ENCODE measurements at regions not wholly inside any gene's neighbourhood (a gene's known extent, or its start where the extent isn't known, plus 50 kb on each side); places are given as distances from the start of the nearest gene placed in this dataset.

DNA sequence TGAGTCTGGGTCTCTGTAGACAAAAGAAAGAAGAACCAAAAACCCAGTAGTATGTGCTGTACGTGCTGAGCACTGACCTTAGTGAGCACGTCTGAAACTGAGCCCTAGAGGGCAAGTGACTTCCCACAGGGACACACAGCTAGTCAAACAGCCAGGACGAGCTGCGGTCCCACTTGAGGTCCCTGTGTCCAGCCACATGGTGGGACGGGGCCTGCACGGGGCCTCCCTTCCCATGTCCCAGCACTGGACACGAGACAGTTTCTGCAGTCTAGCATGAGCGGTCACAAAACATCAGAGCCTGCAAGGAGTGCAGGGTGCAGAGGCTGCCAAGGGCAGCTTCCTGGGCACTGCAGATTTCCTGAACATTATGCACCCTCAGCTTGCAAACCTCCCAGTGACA is 121.6 kb downstream of the NCOR2 start:
- Histone ChIP-seq H2BK5ac (ENCODE audit: insufficient read length, low read length) (no peak overlapping the region), H3K4ac (ENCODE audit: low read depth, low read length) (no peak overlapping the region), H3K79me1 (ENCODE audit: insufficient read depth, low read depth, low read length, poor library complexity, severe bottlenecking) (no peaks in the 10 kb centered on the region), H4K91ac (ENCODE audit: insufficient read length, low read depth, low read length) (no peak overlapping the region), H3K56ac (ENCODE audit: insufficient read length, low read depth, low read length) (no peak overlapping the region), H3K23ac (ENCODE audit: insufficient read length, low read depth, low read length) (no peak overlapping the region), H3K79me2 (ENCODE audit: insufficient read depth, low read length) (no peaks in the 10 kb centered on the region), H3K9me3 (ENCODE audit: control insufficient read depth, low read depth, low read length) (no peaks in the 10 kb centered on the region), H2BK20ac (ENCODE audit: low read depth, low read length, poor library complexity, severe bottlenecking) (no peak overlapping the region), H2AFZ (ENCODE audit: low read length) (no peak overlapping the region), H3K27ac (ENCODE audit: insufficient read length, low read depth, low read length) (no peak overlapping the region), H2AK5ac (ENCODE audit: insufficient read length, low read length) (no peak overlapping the region), H3T11ph (ENCODE audit: low read length) (no peak overlapping the region), H2BK15ac (ENCODE audit: low read depth, low read length) (no peak overlapping the region), H2BK120ac (ENCODE audit: low read depth, low read length, poor library complexity, severe bottlenecking) (no peak overlapping the region), H3K27me3 (ENCODE audit: insufficient read depth, low read length) (no peaks in the 10 kb centered on the region), H3K4me2 (ENCODE audit: insufficient read depth, insufficient read length, low read length) (no peak overlapping the region), H4K8ac (replicated peaks; ENCODE audit: insufficient read length, low read depth, low read length) (no peak overlapping the region), H3K9ac (ENCODE audit: extremely low read depth, insufficient read length, low read length) (no peak overlapping the region), H3K14ac (ENCODE audit: insufficient read depth, low read length) (no peak overlapping the region), H4K20me1 (ENCODE audit: control insufficient read depth, insufficient read depth, insufficient read length) (no peaks in the 10 kb centered on the region), H3K18ac (ENCODE audit: insufficient read length, low read depth, low read length) (no peak overlapping the region), H3K23me2 (ENCODE audit: insufficient read length, low read depth, low read length, poor library complexity, severe bottlenecking) (no peaks in the 10 kb centered on the region), H4K5ac (ENCODE audit: insufficient read length, low read depth, low read length) (no peak overlapping the region), H3K4me1 (ENCODE audit: insufficient read depth, low read length) (no peaks in the 10 kb centered on the region), H2BK12ac (ENCODE audit: insufficient read length, low read depth, low read length) (no peak overlapping the region)
- H3K27ac Mint-ChIP-seq = peak overlapping the region in 1 of 3 experiments; percentile 39; a peak in 1 of 7 replicates
- peaks cover 15 to 61% (median 50%) of the 10 kb centered on the region in 3 experiments; a peak in 6 of 7 replicates for H3K36me3 Mint-ChIP-seq (ENCODE audit: insufficient read depth in 1 of 3, low read depth in 3 of 3)
- H3K27me3 Mint-ChIP-seq (ENCODE audit: low read depth) = no peaks in the 10 kb centered on the region; the same call in none of the 2 replicates
- H3K4me1 Mint-ChIP-seq = peaks cover 12 to 26% of the 10 kb centered on the region in 2 experiments
- TF ChIP-seq, protein P1, sequence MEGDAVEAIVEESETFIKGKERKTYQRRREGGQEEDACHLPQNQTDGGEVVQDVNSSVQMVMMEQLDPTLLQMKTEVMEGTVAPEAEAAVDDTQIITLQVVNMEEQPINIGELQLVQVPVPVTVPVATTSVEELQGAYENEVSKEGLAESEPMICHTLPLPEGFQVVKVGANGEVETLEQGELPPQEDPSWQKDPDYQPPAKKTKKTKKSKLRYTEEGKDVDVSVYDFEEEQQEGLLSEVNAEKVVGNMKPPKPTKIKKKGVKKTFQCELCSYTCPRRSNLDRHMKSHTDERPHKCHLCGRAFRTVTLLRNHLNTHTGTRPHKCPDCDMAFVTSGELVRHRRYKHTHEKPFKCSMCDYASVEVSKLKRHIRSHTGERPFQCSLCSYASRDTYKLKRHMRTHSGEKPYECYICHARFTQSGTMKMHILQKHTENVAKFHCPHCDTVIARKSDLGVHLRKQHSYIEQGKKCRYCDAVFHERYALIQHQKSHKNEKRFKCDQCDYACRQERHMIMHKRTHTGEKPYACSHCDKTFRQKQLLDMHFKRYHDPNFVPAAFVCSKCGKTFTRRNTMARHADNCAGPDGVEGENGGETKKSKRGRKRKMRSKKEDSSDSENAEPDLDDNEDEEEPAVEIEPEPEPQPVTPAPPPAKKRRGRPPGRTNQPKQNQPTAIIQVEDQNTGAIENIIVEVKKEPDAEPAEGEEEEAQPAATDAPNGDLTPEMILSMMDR (conservative IDR thresholded peaks at IDR 0.05) = no peak
- H3K4me3 Mint-ChIP-seq = no peak overlapping the region
- no peak for DNase-seq
- no peaks in the 10 kb centered on the region for H3K9me3 Mint-ChIP-seq
- no CpG with 5 or more reads among the region's 8 CpGs for WGBS (ENCODE audit: extremely low coverage, insufficient read length, low lambda C conversion rate)

Data from H9 (cell line).